Endodermal cell (in vitro differentiated cells): ENCODE measurements at regions not wholly inside any gene's neighbourhood (a gene's known extent, or its start where the extent isn't known, plus 50 kb on each side); places are given as distances from the start of the nearest gene placed in this dataset.

Experiments used
- DNase-seq: peaks from one replicate; pipeline ENCODE4 v3.0.0-alpha.2; 2017
- H3K27ac ChIP-seq: 2 replicates; pipeline ENCODE4 v1.5.1; 2013; ENCODE audit warnings: mild to moderate bottlenecking, low read depth, low read length, moderate library complexity
- H3K27me3 ChIP-seq: 2 replicates; pipeline ENCODE4 v1.6.1; 2013; ENCODE audit warnings: mild to moderate bottlenecking, low read length, moderate library complexity; ENCODE audit not compliant: insufficient read depth, control insufficient read depth, poor library complexity, severe bottlenecking
- H3K36me3 ChIP-seq: 2 replicates; pipeline ENCODE4 v1.7.0; 2013; ENCODE audit warnings: mild to moderate bottlenecking, low read length, moderate library complexity; ENCODE audit not compliant: control insufficient read depth, insufficient read depth
- H3K4me1 ChIP-seq: one replicate; pipeline ENCODE4 v1.7.0; 2013; ENCODE audit warnings: low read length; ENCODE audit not compliant: control insufficient read depth, insufficient read depth
- H3K4me3 ChIP-seq: 2 replicates; pipeline ENCODE4 v1.5.1; 2013; ENCODE audit warnings: mild to moderate bottlenecking, low read length, moderate library complexity
- H3K9ac ChIP-seq: 2 replicates; pipeline ENCODE4 v1.6.1; 2013; ENCODE audit warnings: mild to moderate bottlenecking, low read length, moderate library complexity; ENCODE audit not compliant: poor library complexity, severe bottlenecking; ENCODE audit errors: extremely low read depth
- H3K9me3 ChIP-seq: 2 replicates; pipeline ENCODE4 v1.6.1; 2013; ENCODE audit warnings: mild to moderate bottlenecking, low read length, moderate library complexity; ENCODE audit not compliant: control insufficient read depth
- H3K27ac Mint-ChIP-seq: 2 replicates; pipeline ENCODE4 v1.8.0; 2020; ENCODE audit warnings: mixed read lengths
- H3K27me3 Mint-ChIP-seq: 2 replicates; pipeline ENCODE4 v1.8.0; 2021; ENCODE audit warnings: mild to moderate bottlenecking, mixed read lengths; ENCODE audit not compliant: insufficient read depth
- H3K36me3 Mint-ChIP-seq: 2 replicates; pipeline ENCODE4 v1.8.0; 2020; ENCODE audit warnings: low read depth, mixed read lengths
- H3K4me1 Mint-ChIP-seq: 2 replicates; pipeline ENCODE4 v1.8.0; 2020; ENCODE audit warnings: mixed read lengths
- H3K4me3 Mint-ChIP-seq: 2 replicates; pipeline ENCODE4 v1.8.0; 2020; ENCODE audit warnings: mild to moderate bottlenecking, moderate library complexity, mixed read lengths
- H3K9me3 Mint-ChIP-seq: 2 replicates; pipeline ENCODE4 v1.8.0; 2020; ENCODE audit warnings: mild to moderate bottlenecking, mixed read lengths
- WGBS, 2 experiments: methylation state at CpG; one replicate each; pipeline versions ENCODE4 v1.1.5 to v1.1.7; 2013; ENCODE audit warnings: missing lambda C conversion rate in 2 of 2, mixed read lengths in 1 of 2; ENCODE audit not compliant: insufficient coverage in 1 of 2, insufficient read length in 1 of 2; 5-methylcytosine and 5-hydroxymethylcytosine counted together
- TF ChIP-seq, protein P1 (sequence below): fragments of 200-600 bp; sonication (generic); conservative IDR thresholded peaks from 2 replicates; pipeline ENCODE4 v1.5.0; 2021; ENCODE audit warnings: antibody characterized with exemption, mild to moderate bottlenecking

DNA sequence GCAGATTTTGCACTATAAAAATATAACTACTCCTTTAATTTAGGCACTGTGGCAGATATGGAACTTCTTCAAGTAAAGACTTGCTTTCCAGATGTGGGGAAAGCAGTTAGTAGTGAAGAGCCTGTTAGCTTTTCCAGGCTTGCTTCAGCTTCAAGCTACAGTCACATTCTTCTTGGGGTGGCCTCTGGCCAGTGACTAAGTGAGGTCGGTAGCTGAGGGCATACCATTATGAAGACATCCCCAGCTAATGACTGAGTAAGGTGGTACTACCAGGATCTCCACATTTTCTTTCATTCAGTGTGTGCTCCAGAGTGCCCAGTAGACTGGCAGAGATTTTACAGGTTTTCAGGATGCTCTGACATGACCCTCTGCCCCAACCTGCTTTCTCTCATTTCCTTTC, 167.1 kb upstream of the KIF2B start:
- TF ChIP-seq, protein P1, sequence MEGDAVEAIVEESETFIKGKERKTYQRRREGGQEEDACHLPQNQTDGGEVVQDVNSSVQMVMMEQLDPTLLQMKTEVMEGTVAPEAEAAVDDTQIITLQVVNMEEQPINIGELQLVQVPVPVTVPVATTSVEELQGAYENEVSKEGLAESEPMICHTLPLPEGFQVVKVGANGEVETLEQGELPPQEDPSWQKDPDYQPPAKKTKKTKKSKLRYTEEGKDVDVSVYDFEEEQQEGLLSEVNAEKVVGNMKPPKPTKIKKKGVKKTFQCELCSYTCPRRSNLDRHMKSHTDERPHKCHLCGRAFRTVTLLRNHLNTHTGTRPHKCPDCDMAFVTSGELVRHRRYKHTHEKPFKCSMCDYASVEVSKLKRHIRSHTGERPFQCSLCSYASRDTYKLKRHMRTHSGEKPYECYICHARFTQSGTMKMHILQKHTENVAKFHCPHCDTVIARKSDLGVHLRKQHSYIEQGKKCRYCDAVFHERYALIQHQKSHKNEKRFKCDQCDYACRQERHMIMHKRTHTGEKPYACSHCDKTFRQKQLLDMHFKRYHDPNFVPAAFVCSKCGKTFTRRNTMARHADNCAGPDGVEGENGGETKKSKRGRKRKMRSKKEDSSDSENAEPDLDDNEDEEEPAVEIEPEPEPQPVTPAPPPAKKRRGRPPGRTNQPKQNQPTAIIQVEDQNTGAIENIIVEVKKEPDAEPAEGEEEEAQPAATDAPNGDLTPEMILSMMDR: no peak
- Histone ChIP-seq H3K4me3 (no peak overlapping the region), H3K27me3 (no peaks in the 10 kb centered on the region), H3K27ac (no peak overlapping the region), H3K4me1 (no peaks in the 10 kb centered on the region), H3K9ac (no peak overlapping the region), H3K36me3 (no peaks in the 10 kb centered on the region), H3K9me3 (no peaks in the 10 kb centered on the region)
- no peak overlapping the region for H3K27ac Mint-ChIP-seq
- no peaks in the 10 kb centered on the region for H3K36me3 Mint-ChIP-seq
- H3K9me3 Mint-ChIP-seq: no peaks in the 10 kb centered on the region
- no peak overlapping the region for H3K4me3 Mint-ChIP-seq
- no peak for DNase-seq
- 91 to 100% methylated on average over 1 of the region's 1 CpG for WGBS, 2 experiments
- H3K27me3 Mint-ChIP-seq: no peaks in the 10 kb centered on the region
- no peaks in the 10 kb centered on the region for H3K4me1 Mint-ChIP-seq

DNA sequence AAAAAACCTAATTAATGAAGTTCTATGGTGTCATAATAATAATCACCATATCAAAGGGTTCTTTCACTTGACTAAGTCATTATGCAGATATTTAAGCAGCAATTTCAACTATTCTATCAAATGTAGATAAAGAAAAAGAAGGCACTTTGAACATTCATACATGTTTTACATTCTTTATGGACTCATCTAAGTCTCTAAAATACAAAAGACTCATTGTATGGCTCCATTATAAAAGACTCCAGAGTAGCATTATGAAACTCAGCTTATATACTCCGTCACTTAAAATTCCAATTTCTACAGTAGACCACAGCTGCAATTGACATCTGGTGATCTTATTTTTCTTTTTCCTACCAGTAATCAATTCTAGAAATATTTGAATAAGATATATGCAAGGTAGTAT, 173.5 kb upstream of the KIF2B start:
- Histone ChIP-seq H3K27ac (no peak overlapping the region), H3K36me3 (no peaks in the 10 kb centered on the region), H3K27me3 (no peaks in the 10 kb centered on the region), H3K4me3 (no peak overlapping the region), H3K4me1 (no peaks in the 10 kb centered on the region), H3K9ac (no peak overlapping the region), H3K9me3 (no peaks in the 10 kb centered on the region)
- Mint-ChIP-seq H3K9me3 (no peaks in the 10 kb centered on the region), H3K4me3 (no peak overlapping the region), H3K27me3 (no peaks in the 10 kb centered on the region), H3K4me1 (no peaks in the 10 kb centered on the region), H3K27ac (no peak overlapping the region), H3K36me3 (no peaks in the 10 kb centered on the region)
- no peak for DNase-seq
- TF ChIP-seq, protein P1: no peak
- 86% methylated on average over 1 of the region's 1 CpG; no CpG with 5 or more reads in 1 of the 2 experiments for WGBS, 2 experiments

DNA sequence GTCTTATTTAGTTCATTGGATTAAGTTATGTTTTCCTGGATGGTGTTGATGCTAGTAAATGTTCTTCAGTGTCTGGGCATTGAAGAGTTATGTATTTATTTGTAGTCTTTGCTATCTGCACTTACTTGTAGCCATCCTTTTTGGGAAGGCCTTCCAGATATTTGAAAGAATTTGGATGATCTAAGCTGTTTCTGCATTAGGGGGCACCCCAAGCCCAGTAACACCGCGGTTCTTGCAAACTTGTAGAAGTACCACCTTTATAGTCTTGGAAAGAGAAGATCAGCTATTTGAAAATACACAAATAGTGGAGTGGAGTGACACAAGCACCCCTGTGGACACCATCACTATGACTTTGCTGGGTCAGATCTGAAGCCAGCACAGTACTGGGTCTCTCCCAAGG, 175.9 kb upstream of the KIF2B start:
- H3K36me3 ChIP-seq: no peaks in the 10 kb centered on the region
- H3K9me3 Mint-ChIP-seq: peaks cover 1% of the 10 kb centered on the region
- no peaks in the 10 kb centered on the region for H3K4me1 Mint-ChIP-seq
- H3K27me3 Mint-ChIP-seq: no peaks in the 10 kb centered on the region
- H3K9ac ChIP-seq: no peak overlapping the region
- no peaks in the 10 kb centered on the region for H3K9me3 ChIP-seq
- no peak overlapping the region for H3K4me3 Mint-ChIP-seq
- H3K4me3 ChIP-seq: no peak overlapping the region
- DNase-seq: no peak
- 88% methylated on average over 2 of the region's 2 CpGs; no CpG with 5 or more reads in 1 of the 2 experiments for WGBS, 2 experiments
- TF ChIP-seq, protein P1: no peak
- no peaks in the 10 kb centered on the region for H3K4me1 ChIP-seq
- no peak overlapping the region for H3K27ac Mint-ChIP-seq
- H3K36me3 Mint-ChIP-seq: peaks cover 2% of the 10 kb centered on the region
- H3K27me3 ChIP-seq: no peaks in the 10 kb centered on the region
- H3K27ac ChIP-seq: no peak overlapping the region
